ENCODE measurements at regions not wholly inside any gene's neighbourhood (a gene's known extent, or its start where the extent isn't known, plus 50 kb on each side); places are given as distances from the start of the nearest gene placed in this dataset.

GRCh38 chr5:67746103-67746502, 469.5 kb upstream of the PIK3R1 start:
- Mint-ChIP-seq H3K27ac (no peak overlapping the region), H3K4me1 (ENCODE audit: low read depth) (no peaks in the 10 kb centered on the region), H3K9me3 (peaks cover 18% of the 10 kb centered on the region), H3K27me3 (no peaks in the 10 kb centered on the region), H3K36me3 (ENCODE audit: low read depth) (peaks cover 4% of the 10 kb centered on the region), H3K4me3 (no peak overlapping the region)
- intact Hi-C loops (cut with DNase I, micrococcal nuclease) = no loop called here
- ChIA-PET POLR2A (no interaction called here), CTCF (no interaction called here)
- H3K9me3 ChIP-seq (ENCODE audit: control insufficient read depth in 1 of 2, insufficient read depth in 1 of 2, low read length in 2 of 2) = peaks cover 0 to 3% of the 10 kb centered on the region in 2 experiments
- ATAC-seq (ENCODE audit: poor library complexity) (no peak), DNase-seq (no peak)
- no peak overlapping the region for H3K27ac ChIP-seq (ENCODE audit: low read depth in 1 of 2, low read length in 2 of 2)
- H3K27me3 ChIP-seq (ENCODE audit: control insufficient read depth in 1 of 2, insufficient read depth in 2 of 2, low read length in 2 of 2) = no peaks in the 10 kb centered on the region
- H3K4me1 ChIP-seq (ENCODE audit: insufficient read depth, low read length) = no peaks in the 10 kb centered on the region
- no peak for TF ChIP-seq CTCF (IDR thresholded peaks at IDR 0.05)
- H3K36me3 ChIP-seq (ENCODE audit: insufficient read depth, low read length) = no peaks in the 10 kb centered on the region
- H3K4me3 ChIP-seq (ENCODE audit: low read length) = no peak overlapping the region

- intact Hi-C loops (cut with DNase I, micrococcal nuclease) = no loop called here
- Histone ChIP-seq H3K36me3 (ENCODE audit: insufficient read depth, low read length) (no peaks in the 10 kb centered on the region), H3K9me3 (ENCODE audit: control insufficient read depth in 1 of 2, insufficient read depth in 1 of 2, low read length in 2 of 2) (no peaks in the 10 kb centered on the region), H3K4me1 (ENCODE audit: insufficient read depth, low read length) (no peaks in the 10 kb centered on the region), H3K27me3 (ENCODE audit: control insufficient read depth in 1 of 2, insufficient read depth in 2 of 2, low read length in 2 of 2) (peaks cover 4 to 11% of the 10 kb centered on the region in 2 experiments), H3K27ac (ENCODE audit: low read depth in 1 of 2, low read length in 2 of 2) (no peak overlapping the region), H3K4me3 (ENCODE audit: low read length) (no peak overlapping the region)
- H3K27me3 Mint-ChIP-seq = peaks cover 9% of the 10 kb centered on the region
- no peaks in the 10 kb centered on the region for H3K4me1 Mint-ChIP-seq (ENCODE audit: low read depth)
- H3K9me3 Mint-ChIP-seq = no peaks in the 10 kb centered on the region
- no peak for TF ChIP-seq CTCF (IDR thresholded peaks at IDR 0.05)
- POLR2A ChIA-PET = no interaction called here
- no peak overlapping the region for H3K27ac Mint-ChIP-seq
- DNase-seq (no peak), ATAC-seq (ENCODE audit: poor library complexity) (no peak)
- H3K4me3 Mint-ChIP-seq = no peak overlapping the region
- CTCF ChIA-PET = no interaction called here
- H3K36me3 Mint-ChIP-seq (ENCODE audit: low read depth) = no peaks in the 10 kb centered on the region
These were observed 482.6 kb upstream of the PIK3R1 start for GRCh38 chr5:67732921-67733320.

GRCh38 chr5:67732471-67732870, 483.1 kb upstream of the PIK3R1 start:
- no peak overlapping the region for H3K4me3 Mint-ChIP-seq
- H3K4me3 ChIP-seq (ENCODE audit: low read length) = no peak overlapping the region
- CTCF ChIA-PET = no interaction called here

More at GRCh38 chr5:67732471-67732870, 483.1 kb upstream of the PIK3R1 start:
- ATAC-seq (ENCODE audit: poor library complexity) (no peak), DNase-seq (no peak)
- Mint-ChIP-seq H3K27me3 (peaks cover 9% of the 10 kb centered on the region), H3K4me1 (ENCODE audit: low read depth) (no peaks in the 10 kb centered on the region), H3K9me3 (no peaks in the 10 kb centered on the region), H3K27ac (no peak overlapping the region), H3K36me3 (ENCODE audit: low read depth) (no peaks in the 10 kb centered on the region)
- Histone ChIP-seq H3K4me1 (ENCODE audit: insufficient read depth, low read length) (no peaks in the 10 kb centered on the region), H3K9me3 (ENCODE audit: control insufficient read depth in 1 of 2, insufficient read depth in 1 of 2, low read length in 2 of 2) (no peaks in the 10 kb centered on the region), H3K36me3 (ENCODE audit: insufficient read depth, low read length) (no peaks in the 10 kb centered on the region), H3K27me3 (ENCODE audit: control insufficient read depth in 1 of 2, insufficient read depth in 2 of 2, low read length in 2 of 2) (peaks cover 4 to 11% of the 10 kb centered on the region in 2 experiments), H3K27ac (ENCODE audit: low read depth in 1 of 2, low read length in 2 of 2) (no peak overlapping the region)
- intact Hi-C loops (cut with DNase I, micrococcal nuclease) = no loop called here
- POLR2A ChIA-PET = no interaction called here
- TF ChIP-seq CTCF (IDR thresholded peaks at IDR 0.05) = no peak

Measured in CD4-positive, alpha-beta T cell (primary cell).